ENCODE measurements at regions not wholly inside any gene's neighbourhood (a gene's known extent, or its start where the extent isn't known, plus 50 kb on each side); places are given as distances from the start of the nearest gene placed in this dataset.
"Not testable (repeated sequence)": the region's sequence is repeated elsewhere in the genome, so short reads cannot be mapped to it uniquely, and the experiment has no call there.

DNA sequence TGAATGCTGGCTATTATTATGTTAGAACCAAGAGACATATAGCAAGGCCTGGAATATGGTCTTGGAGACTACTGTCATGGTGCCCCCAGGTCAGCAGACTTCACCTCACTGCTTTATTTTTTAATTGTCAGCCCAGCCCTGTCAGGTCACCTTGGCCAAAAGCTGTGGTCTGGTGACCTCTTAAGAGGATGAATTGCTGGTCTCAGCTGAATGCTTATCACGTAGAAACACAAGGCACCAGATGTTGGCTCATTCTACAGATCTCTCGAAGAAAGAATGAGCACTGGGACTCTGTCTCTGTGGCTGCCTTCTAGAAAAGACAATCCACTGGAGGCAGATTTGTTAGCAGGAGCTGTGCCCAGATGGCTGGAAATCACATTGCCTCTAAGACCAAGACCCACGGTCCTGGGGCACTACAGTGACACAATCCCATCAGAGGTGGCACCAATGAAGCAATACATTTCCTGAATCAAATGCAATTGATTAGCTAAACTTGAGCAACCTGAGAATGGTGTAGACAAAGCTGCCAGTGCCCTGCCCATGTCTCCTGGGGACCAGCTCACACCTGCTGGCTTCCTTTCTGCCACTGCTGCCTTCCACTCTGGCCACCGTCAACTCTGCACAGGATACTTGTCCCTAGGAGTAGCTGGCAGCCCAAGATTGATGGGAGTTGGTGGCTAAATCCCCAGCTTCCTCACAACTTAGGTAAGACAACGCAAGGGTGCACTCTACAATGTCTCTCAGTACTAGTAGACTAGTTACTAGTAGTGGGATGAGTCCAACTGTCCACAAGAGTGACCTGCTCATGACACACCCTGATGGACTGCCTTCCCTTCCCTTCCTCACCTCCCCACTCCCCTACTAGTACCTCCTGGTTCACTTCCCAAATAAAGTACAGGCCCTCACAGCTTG lies 384.9 kb upstream of the PROK2 start:
- DNase-seq (ENCODE audit: low read depth in 3 of 3, low spot score in 1 of 3) = no peak

DNA sequence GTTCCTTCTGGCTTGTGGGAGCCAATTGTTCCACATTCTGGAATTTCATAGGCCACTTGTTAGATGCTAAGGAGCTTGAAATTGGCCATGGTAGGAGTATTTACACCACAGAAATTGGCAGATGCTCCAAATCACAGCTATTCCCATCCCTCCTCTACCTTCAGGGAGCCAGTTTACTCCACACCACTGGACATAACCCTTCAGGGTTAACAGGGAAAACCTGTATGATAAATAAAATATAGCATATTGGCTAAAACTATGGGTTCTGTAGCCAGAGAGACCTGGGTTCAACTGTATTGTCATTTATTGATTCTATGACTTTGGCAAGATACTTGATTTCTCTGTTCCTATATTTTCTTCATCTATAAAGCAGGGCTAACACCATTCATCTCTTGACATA lies 384.2 kb upstream of the PROK2 start:
- DNase-seq (ENCODE audit: low read depth in 3 of 3, low spot score in 1 of 3) = no peak

DNA sequence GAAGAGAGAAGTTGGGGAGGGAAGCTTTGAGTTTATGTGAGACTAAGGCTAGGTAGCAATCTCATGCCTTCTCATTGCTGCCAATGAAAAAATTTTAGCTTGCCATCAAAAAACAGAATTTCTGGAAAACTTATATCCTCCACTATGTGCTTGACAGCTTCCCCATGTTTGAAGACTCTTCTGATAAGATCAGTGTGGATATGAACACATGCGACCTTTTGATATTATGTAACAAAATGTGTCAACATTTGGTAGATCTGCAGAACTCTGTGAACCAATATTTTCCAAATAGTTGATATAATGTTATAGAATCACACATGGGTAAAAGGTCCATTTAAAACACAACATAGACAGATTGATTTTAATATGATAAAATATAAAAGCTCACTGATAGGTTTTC lies 380.9 kb upstream of the PROK2 start:
- no peak for DNase-seq (ENCODE audit: low read depth in 3 of 3, low spot score in 1 of 3)

- no peak for DNase-seq (ENCODE audit: low read depth in 3 of 3, low spot score in 1 of 3)
Observed at GRCh38 chr3:72165317-72165716, 380.4 kb upstream of the PROK2 start.

DNA sequence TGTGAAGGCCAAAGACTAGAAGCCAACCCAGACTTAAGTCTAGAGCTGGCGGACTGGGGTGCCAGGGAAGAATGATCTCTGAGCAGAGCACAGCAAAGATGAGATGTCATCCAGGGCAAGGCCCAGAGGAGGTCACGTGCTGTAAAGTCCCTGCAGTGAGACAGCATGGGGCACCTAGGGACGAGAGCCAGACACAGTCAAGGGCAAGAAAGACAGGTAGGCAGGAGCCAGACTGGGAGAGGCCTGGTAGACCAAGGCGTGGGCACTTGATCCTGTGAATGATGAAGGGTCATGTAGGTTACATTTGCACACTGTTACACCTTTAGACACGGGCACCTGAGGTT lies 379.7 kb upstream of the PROK2 start:
- no peak for DNase-seq (ENCODE audit: low read depth in 3 of 3, low spot score in 1 of 3)

GRCh38 chr3:72163809-72164634 lies 379.1 kb upstream of the PROK2 start:
- DNase-seq (ENCODE audit: low read depth in 3 of 3, low spot score in 1 of 3) = no peak

- no peak for DNase-seq (ENCODE audit: low read depth in 3 of 3, low spot score in 1 of 3)
Observed at GRCh38 chr3:72162649-72163184, 377.8 kb upstream of the PROK2 start.

GRCh38 chr3:72161881-72162595 lies 377.1 kb upstream of the PROK2 start:
- DNase-seq (ENCODE audit: low read depth in 3 of 3, low spot score in 1 of 3) = no peak

- not testable (repeated sequence) for DNase-seq (ENCODE audit: low read depth in 3 of 3, low spot score in 1 of 3)
Observed at GRCh38 chr3:72161285-72161684, 376.3 kb upstream of the PROK2 start.

GRCh38 chr3:72160351-72160750 lies 375.4 kb upstream of the PROK2 start:
- DNase-seq (ENCODE audit: low read depth in 3 of 3, low spot score in 1 of 3) = no peak

DNA sequence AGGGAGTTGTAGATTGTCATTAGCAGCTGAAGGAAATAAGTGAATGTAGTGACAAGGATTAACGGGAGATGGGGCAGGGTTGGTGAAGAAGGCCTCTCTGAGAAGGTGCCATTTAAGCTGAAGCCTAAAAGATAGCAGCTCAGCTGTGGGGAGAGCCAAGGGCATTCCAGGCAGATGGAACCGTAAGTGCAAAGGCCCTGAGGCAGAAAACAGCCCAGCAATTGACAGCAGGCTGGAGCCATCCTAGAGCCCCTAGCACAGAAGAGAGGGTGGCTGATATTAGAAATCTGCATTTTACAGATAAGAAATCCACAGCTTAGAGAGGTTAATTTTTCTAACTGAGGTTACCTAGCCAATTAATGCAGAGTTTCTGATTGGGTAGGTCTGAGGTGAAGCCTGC lies 374.5 kb upstream of the PROK2 start:
- no peak for DNase-seq (ENCODE audit: low read depth in 3 of 3, low spot score in 1 of 3)

- DNase-seq (ENCODE audit: low read depth in 3 of 3, low spot score in 1 of 3) = no peak
Observed at GRCh38 chr3:72158639-72159326, 373.8 kb upstream of the PROK2 start.

DNA sequence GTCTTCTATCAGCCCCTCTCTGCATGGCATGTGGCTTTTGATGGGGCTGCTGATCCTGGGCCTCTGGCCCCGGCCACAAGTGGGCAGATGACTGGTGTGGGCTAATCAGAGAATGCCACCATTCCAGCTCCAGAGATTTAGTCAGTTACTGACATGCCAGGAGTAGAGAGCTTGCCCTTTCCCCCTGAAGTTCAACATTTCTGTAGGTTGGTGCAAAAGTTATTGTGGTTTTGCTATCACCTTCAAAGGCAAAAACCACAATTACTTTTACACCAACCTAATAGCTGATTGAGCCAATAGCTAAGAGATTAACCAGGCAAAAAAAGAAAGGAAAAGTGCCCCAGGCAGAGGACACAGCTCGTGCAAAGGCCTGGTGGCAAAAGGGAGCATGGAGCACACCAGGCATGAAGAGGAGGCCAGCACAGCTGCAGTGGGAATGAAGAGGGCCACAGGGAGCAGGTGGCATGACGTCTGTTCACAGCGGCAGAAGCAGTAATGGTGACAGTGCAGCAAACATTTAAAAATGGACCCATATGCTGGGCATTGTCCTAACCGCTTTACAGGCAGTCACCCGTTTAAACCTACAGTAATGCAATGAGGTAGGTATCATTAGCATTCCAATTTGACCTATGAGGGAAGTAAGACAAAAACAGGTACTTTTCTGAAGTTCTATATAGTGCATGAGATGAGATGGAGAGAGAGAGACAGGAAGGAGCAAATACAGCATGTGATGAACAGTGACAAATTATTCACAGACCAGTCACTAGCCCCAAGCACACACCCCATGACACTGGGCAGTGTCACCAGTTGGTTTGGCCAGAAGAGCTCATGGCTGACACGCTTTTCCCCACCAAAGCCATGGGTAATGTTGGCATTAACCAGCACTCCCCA lies 373.0 kb upstream of the PROK2 start:
- DNase-seq (ENCODE audit: low read depth in 3 of 3, low spot score in 1 of 3) = no peak

DNA sequence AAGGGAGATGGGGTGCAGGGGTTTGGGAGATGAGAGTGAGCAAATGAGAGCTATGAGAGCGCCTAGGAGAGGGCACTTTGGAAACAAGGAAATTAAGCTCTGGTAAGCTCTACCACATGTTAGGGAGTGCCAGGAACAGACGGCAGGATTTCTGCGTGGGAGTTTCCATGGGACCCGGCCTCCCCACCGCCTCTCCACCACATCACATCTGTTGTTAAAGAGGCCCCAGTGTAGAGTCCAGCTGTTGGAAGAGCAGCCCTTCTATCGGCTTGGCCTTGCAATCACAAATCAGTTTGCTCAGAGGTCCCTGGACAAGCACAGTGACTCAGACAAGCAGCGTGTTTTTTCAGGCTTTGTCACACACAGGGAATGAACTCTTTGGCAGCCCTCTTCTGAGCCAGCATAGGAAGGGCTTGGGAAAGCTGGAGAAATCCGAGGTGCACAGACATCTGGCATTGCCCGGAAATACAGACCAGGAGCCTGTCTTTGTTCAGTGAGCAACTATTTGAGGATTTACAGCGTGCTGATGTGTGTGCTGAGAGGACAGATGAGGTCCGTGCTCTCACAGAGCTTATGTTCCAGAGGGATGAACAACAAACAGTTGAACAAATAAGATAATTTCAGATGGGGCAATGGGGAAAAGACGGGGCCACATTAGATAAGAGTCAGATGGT lies 370.6 kb upstream of the PROK2 start:
- DNase-seq (ENCODE audit: low read depth in 3 of 3, low spot score in 1 of 3) = no peak

DNA sequence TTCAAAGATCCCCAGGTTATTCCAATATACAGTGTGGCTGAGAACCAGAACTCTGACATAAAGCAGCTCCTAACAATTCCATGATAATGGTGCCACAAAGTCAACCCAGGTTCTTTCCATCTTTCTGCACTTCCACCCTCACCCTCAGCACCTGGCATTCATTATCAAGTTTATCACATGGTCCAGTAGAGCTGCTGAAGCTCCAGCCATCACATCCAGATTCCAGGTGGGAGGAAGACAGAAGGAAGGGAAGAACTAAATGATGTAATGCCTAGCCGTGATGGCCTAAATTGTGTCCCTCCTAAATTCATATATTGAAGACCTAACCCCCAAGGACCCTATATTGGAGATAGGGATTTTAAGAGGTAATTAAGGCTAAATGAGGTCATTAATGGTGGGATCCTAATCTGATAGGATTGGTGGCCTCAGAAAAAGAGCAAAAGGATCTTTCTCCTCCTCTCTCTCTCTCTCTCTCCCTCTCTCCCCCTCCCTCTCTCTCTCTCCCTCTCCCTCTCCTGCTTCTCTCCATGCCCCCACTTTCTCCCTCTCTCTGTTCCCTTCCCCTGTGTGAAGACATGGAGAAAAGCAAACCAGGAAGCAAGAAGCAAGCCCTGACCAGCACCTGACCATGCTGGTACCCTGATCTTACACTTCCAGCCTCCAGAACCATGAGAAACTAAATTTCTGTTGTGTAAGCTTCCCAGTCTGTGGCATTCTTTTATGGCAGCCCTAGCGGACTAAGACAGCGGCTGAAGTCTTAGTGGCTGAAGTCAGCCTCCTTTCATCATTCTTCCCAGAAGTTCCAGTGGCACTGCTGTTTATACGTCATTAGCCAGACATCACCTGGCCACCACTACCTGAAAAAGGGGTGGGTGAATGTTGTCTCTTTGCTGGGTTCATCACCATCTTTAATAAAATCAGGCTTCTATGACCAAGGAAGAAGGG lies 369.7 kb upstream of the PROK2 start:
- DNase-seq (ENCODE audit: low read depth in 3 of 3, low spot score in 1 of 3) = no peak

GRCh38 chr3:72153477-72154314 lies 368.7 kb upstream of the PROK2 start:
- DNase-seq (ENCODE audit: low read depth in 3 of 3, low spot score in 1 of 3) = no peak

Measured in stimulated activated CD4-positive, alpha-beta T cell treated with anti-CD3 and anti-CD28 coated beads, TNF-alpha, amount 100 ng/mL, for 1 hour (primary cell).